ENCODE measurements at regions not wholly inside any gene's neighbourhood (a gene's known extent, or its start where the extent isn't known, plus 50 kb on each side); places are given as distances from the start of the nearest gene placed in this dataset.

DNA sequence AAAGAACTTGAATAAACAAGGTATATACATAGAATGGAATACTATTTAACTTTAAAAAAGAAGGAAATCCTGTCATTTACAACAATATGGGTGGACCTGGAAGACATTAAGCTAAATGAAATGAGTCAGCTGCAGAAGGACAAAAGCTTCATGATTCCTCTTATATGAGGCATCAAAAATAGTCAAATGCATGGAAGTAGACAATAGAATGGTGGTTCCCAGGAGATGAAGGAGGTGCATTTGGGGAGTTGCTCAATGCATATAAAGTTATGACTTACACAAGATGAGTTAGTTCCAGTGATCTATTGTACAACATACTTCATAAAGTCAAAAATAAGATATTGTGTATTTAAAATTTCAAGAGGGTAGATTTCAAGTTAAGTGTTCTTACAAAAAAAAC, 426.1 kb upstream of the UBE2E3 start:
- TF ChIP-seq TAF1 (IDR thresholded peaks at IDR 0.05; ENCODE audit: borderline replicate concordance, insufficient read depth, low read length) = no peak
- TF ChIP-seq, protein P1, sequence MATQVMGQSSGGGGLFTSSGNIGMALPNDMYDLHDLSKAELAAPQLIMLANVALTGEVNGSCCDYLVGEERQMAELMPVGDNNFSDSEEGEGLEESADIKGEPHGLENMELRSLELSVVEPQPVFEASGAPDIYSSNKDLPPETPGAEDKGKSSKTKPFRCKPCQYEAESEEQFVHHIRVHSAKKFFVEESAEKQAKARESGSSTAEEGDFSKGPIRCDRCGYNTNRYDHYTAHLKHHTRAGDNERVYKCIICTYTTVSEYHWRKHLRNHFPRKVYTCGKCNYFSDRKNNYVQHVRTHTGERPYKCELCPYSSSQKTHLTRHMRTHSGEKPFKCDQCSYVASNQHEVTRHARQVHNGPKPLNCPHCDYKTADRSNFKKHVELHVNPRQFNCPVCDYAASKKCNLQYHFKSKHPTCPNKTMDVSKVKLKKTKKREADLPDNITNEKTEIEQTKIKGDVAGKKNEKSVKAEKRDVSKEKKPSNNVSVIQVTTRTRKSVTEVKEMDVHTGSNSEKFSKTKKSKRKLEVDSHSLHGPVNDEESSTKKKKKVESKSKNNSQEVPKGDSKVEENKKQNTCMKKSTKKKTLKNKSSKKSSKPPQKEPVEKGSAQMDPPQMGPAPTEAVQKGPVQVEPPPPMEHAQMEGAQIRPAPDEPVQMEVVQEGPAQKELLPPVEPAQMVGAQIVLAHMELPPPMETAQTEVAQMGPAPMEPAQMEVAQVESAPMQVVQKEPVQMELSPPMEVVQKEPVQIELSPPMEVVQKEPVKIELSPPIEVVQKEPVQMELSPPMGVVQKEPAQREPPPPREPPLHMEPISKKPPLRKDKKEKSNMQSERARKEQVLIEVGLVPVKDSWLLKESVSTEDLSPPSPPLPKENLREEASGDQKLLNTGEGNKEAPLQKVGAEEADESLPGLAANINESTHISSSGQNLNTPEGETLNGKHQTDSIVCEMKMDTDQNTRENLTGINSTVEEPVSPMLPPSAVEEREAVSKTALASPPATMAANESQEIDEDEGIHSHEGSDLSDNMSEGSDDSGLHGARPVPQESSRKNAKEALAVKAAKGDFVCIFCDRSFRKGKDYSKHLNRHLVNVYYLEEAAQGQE (IDR thresholded peaks at IDR 0.05; ENCODE audit: insufficient read depth in 1 of 2, low read depth in 2 of 2, low read length in 2 of 2) = no peak
- no peak for TF ChIP-seq POLR2AphosphoS5 (IDR thresholded peaks at IDR 0.05; ENCODE audit: low read depth, low read length)
- TF ChIP-seq FOXP2 (optimal IDR thresholded peaks at IDR 0.05; ENCODE audit: borderline replicate concordance, extremely low read depth, extremely low read length, insufficient read depth) = no peak
- no peak for TF ChIP-seq SIN3A (IDR thresholded peaks at IDR 0.05; ENCODE audit: borderline replicate concordance, insufficient read depth, low read length)

DNA sequence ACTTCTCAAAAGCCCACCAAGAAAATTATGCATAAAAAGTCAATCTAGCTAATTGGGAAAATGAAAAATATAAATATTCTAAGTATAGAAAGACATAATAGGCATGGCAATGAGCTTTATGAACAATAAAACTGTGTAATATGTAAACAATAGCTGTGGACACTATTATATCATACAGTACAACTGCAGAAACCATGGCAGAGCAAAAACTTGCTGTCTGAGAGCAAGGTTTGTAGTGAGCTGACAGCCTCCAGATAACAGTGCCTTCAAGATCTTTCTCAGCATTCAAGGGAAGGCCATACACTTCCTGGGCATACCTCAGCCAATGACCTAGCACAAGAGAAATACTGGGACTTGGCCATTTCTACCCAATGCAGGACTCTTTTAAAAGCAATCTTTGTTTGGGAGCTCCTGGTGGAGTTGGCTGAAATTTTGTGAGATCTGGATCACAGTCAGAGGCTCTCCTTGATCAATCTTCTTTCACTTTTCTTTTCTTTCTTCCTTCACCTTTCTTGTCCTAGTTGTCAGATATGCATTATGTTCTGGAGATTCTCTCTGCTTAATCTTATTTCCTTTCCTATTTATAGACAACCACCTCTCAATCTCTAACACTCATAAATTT, 427.2 kb upstream of the UBE2E3 start:
- TF ChIP-seq POLR2AphosphoS5 (IDR thresholded peaks at IDR 0.05; ENCODE audit: low read depth, low read length) (no peak), TAF1 (IDR thresholded peaks at IDR 0.05; ENCODE audit: borderline replicate concordance, insufficient read depth, low read length) (no peak), FOXP2 (optimal IDR thresholded peaks at IDR 0.05; ENCODE audit: borderline replicate concordance, extremely low read depth, extremely low read length, insufficient read depth) (no peak), SIN3A (IDR thresholded peaks at IDR 0.05; ENCODE audit: borderline replicate concordance, insufficient read depth, low read length) (no peak)
- TF ChIP-seq, protein P1 (IDR thresholded peaks at IDR 0.05; ENCODE audit: insufficient read depth in 1 of 2, low read depth in 2 of 2, low read length in 2 of 2) = no peak

- TF ChIP-seq POLR2AphosphoS5 (IDR thresholded peaks at IDR 0.05; ENCODE audit: low read depth, low read length) = no peak
- TF ChIP-seq, protein P1 (IDR thresholded peaks at IDR 0.05; ENCODE audit: insufficient read depth in 1 of 2, low read depth in 2 of 2, low read length in 2 of 2) = no peak
- no peak for TF ChIP-seq SIN3A (IDR thresholded peaks at IDR 0.05; ENCODE audit: borderline replicate concordance, insufficient read depth, low read length)
- no peak for TF ChIP-seq FOXP2 (optimal IDR thresholded peaks at IDR 0.05; ENCODE audit: borderline replicate concordance, extremely low read depth, extremely low read length, insufficient read depth)
- no peak for TF ChIP-seq TAF1 (IDR thresholded peaks at IDR 0.05; ENCODE audit: borderline replicate concordance, insufficient read depth, low read length)
These were observed 437.9 kb upstream of the UBE2E3 start for GRCh38 chr2:180542511-180542910.

DNA sequence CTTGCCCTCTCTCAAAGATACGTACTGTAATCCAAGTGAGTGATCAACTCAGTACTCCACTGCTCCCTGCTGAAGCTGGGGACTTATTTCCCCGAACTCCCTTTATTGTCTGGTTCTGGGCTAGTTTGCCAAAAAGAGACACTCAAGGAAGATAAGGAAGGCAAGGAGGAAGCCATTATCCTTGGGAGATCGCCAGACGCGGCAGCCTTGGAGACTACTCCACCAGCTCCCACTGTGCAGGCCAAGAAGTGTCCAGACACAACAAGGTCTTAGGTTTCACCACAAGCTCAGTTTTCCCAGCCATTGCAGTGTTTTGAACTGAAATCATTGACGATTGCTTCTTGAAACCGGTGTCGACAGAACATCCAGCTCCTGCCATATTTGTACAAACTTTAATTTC, 439.6 kb upstream of the UBE2E3 start:
- TF ChIP-seq POLR2AphosphoS5 (IDR thresholded peaks at IDR 0.05; ENCODE audit: low read depth, low read length) = no peak
- TF ChIP-seq, protein P1 (IDR thresholded peaks at IDR 0.05; ENCODE audit: insufficient read depth in 1 of 2, low read depth in 2 of 2, low read length in 2 of 2) = no peak
- TF ChIP-seq SIN3A (IDR thresholded peaks at IDR 0.05; ENCODE audit: borderline replicate concordance, insufficient read depth, low read length) = no peak
- no peak for TF ChIP-seq FOXP2 (optimal IDR thresholded peaks at IDR 0.05; ENCODE audit: borderline replicate concordance, extremely low read depth, extremely low read length, insufficient read depth)

- TF ChIP-seq POLR2AphosphoS5 (IDR thresholded peaks at IDR 0.05; ENCODE audit: low read depth, low read length) = no peak
- no peak for TF ChIP-seq FOXP2 (optimal IDR thresholded peaks at IDR 0.05; ENCODE audit: borderline replicate concordance, extremely low read depth, extremely low read length, insufficient read depth)
- no peak for TF ChIP-seq SIN3A (IDR thresholded peaks at IDR 0.05; ENCODE audit: borderline replicate concordance, insufficient read depth, low read length)
- TF ChIP-seq, protein P1 (IDR thresholded peaks at IDR 0.05; ENCODE audit: insufficient read depth in 1 of 2, low read depth in 2 of 2, low read length in 2 of 2) = no peak
- no peak for TF ChIP-seq TAF1 (IDR thresholded peaks at IDR 0.05; ENCODE audit: borderline replicate concordance, insufficient read depth, low read length)
These were observed 440.9 kb upstream of the UBE2E3 start for GRCh38 chr2:180539541-180539940.
